K562 (cell line): ENCODE measurements at regions not wholly inside any gene's neighbourhood (a gene's known extent, or its start where the extent isn't known, plus 50 kb on each side); places are given as distances from the start of the nearest gene placed in this dataset.

Source experiments
- ATAC-seq: fragments of 200-7000 bp; cut with Tn5 transposase; 3 replicates; pipeline ENCODE4 v1.9.1; 2020; ENCODE audit warnings: moderate library complexity
- BruUV-seq: library from RNA; stranded (reverse); fragments of 400-500 nt; replicated peaks from 2 replicates; lab custom pipeline; 2021; lab: Mats Ljungman, UMichigan
- CTCF ChIA-PET: fragments of 300-600 bp; formaldehyde crosslinking; extraction: SDS; loops from one replicate; lab custom pipeline; 2021; ENCODE audit warnings: low intra/inter-chr PET ratio; lab: Yijun Ruan, JAX
- POLR2A ChIA-PET: fragments of 300-600, 350-650 bp; sonication (Branson Sonifier 250); formaldehyde crosslinking; extraction: SDS; loops from one replicate; lab custom pipeline; 2021; ENCODE audit warnings: antibody characterized with exemption, inconsistent platforms; lab: Yijun Ruan, JAX
- DNase-seq, 4 experiments: peaks; one replicate each; pipeline versions ENCODE4 v3.0.0 to v3.0.0-alpha.2; 2011 to 2018; ENCODE audit warnings: low spot score in 3 of 4, mixed read lengths in 3 of 4; ENCODE audit errors: extremely low read depth in 1 of 4
- FAIRE-seq: peaks from 2 replicates; lab custom pipeline; 2011; peaks lifted over from hg19 to GRCh38; lab: Jason Lieb, UNC
- H2AFZ ChIP-seq: 2 replicates; pipeline ENCODE4 v1.6.0; 2011; ENCODE audit warnings: low read depth, low read length, control low read depth, inconsistent platforms
- H3K27ac ChIP-seq: fragments of 200-600 bp; 3 replicates; pipeline ENCODE4 v1.8.0; 2011; ENCODE audit warnings: low read depth, mild to moderate bottlenecking, control low read depth, inconsistent platforms, low read length, moderate library complexity, mixed read lengths; ENCODE audit errors: extremely low read depth
- H3K27me3 ChIP-seq, 2 experiments: fragments of 300-600 bp in 1 of 2; 2 replicates in 1 of 2; 3 replicates in 1 of 2; pipeline versions ENCODE4 v1.6.0 to v1.8.0; 2011; ENCODE audit warnings: inconsistent platforms in 2 of 2, low read length in 2 of 2, mild to moderate bottlenecking in 1 of 2, mixed read lengths in 1 of 2, moderate library complexity in 1 of 2; ENCODE audit not compliant: control insufficient read depth in 2 of 2, insufficient read depth in 2 of 2
- H3K36me3 ChIP-seq: fragments of 300-600 bp; 3 replicates; pipeline ENCODE4 v1.8.0; 2011; ENCODE audit warnings: mild to moderate bottlenecking, low read length, inconsistent platforms; ENCODE audit not compliant: control insufficient read depth, insufficient read depth
- H3K4me1 ChIP-seq, 2 experiments: fragments of 200-600 bp in 1 of 2; replicated peaks in 1 of 2; 2 replicates in 1 of 2; 3 replicates in 1 of 2; pipeline versions ENCODE4 v1.5.1 to v1.8.0; 2011; ENCODE audit warnings: inconsistent platforms in 2 of 2, low read length in 2 of 2, mild to moderate bottlenecking in 1 of 2, mixed read lengths in 1 of 2, moderate library complexity in 1 of 2; ENCODE audit not compliant: control insufficient read depth in 2 of 2, insufficient read depth in 2 of 2
- H3K4me2 ChIP-seq: 2 replicates; pipeline ENCODE4 v1.6.1; 2011; ENCODE audit warnings: low read length, control low read depth, inconsistent platforms, mixed read lengths; ENCODE audit not compliant: insufficient read depth
- H3K4me3 ChIP-seq: fragments of 200-600 bp; sonication (generic), shearing (Covaris generic); 2 replicates; pipeline ENCODE4 v1.5.1; 2016; ENCODE audit warnings: control low read depth, inconsistent platforms
- H3K79me2 ChIP-seq: fragments of 200-600 bp; 3 replicates; pipeline ENCODE4 v1.8.0; 2011; ENCODE audit warnings: low read length, inconsistent platforms; ENCODE audit not compliant: control insufficient read depth, insufficient read depth
- H3K9ac ChIP-seq, 2 experiments: 2 replicates each; pipeline versions ENCODE4 v1.6.0 to v1.6.1; 2011; ENCODE audit warnings: low read depth in 2 of 2, low read length in 2 of 2, control low read depth in 1 of 2, inconsistent platforms in 1 of 2, mild to moderate bottlenecking in 1 of 2, mixed read lengths in 1 of 2; ENCODE audit not compliant: insufficient read depth in 1 of 2
- H3K9me1 ChIP-seq: one replicate; pipeline ENCODE4 v1.6.0; 2011; ENCODE audit warnings: inconsistent platforms, mild to moderate bottlenecking, low read length, moderate library complexity; ENCODE audit not compliant: control insufficient read depth, insufficient read depth
- H3K9me3 ChIP-seq: replicated peaks from 2 replicates; pipeline ENCODE4 v1.5.1; 2011; ENCODE audit warnings: low read depth, low read length, inconsistent platforms; ENCODE audit not compliant: control insufficient read depth, insufficient read depth
- H4K20me1 ChIP-seq: replicated peaks from 2 replicates; pipeline ENCODE4 v1.6.1; 2011; ENCODE audit warnings: low read length, inconsistent platforms, mixed read lengths; ENCODE audit not compliant: control insufficient read depth, insufficient read depth
- GABPB2 ChIP-seq: fragments of 250-450 bp; sonication (Bioruptor Pico); conservative IDR thresholded peaks from 2 replicates; pipeline ENCODE4 v1.5.1; 2021; ENCODE audit warnings: mild to moderate bottlenecking
- SOX6 ChIP-seq: fragments of 450-650 bp; IDR thresholded peaks from 2 replicates; pipeline ENCODE4 v1.6.1; 2014; ENCODE audit warnings: mild to moderate bottlenecking
- YY1 ChIP-seq, 3 experiments: IDR thresholded peaks; 2 replicates each; pipeline ENCODE4 v1.6.1; 2011; ENCODE audit warnings: low read length in 2 of 3, mild to moderate bottlenecking in 2 of 3, moderate library complexity in 2 of 3, borderline replicate concordance in 1 of 3, control low read depth in 1 of 3, low read depth in 1 of 3; ENCODE audit not compliant: insufficient read depth in 3 of 3, insufficient replicate concordance in 2 of 3, control insufficient read depth in 1 of 3, insufficient read length in 1 of 3; ENCODE audit errors: extremely low read depth in 1 of 3
- WGBS: fragments of 100-300 bp; shearing (Covaris generic); methylation state at CpG from one replicate; pipeline ENCODE4 v1.1.6; 2016; ENCODE audit warnings: low coverage, mixed read lengths; ENCODE audit not compliant: insufficient coverage; ENCODE audit errors: missing lambda C conversion rate; 5-methylcytosine and 5-hydroxymethylcytosine counted together
- in situ Hi-C: fragments of 300-500 bp; cut with MboI; formaldehyde crosslinking; loops from 4 replicates; pipeline ENCODE4 v1.15.0; 2018; ENCODE audit warnings: inconsistent platforms, mixed read lengths
- intact Hi-C: fragments of 100-400 bp; cut with micrococcal nuclease; formaldehyde crosslinking; loops from 2 replicates; pipeline ENCODE4 v1.14.2; 2022
- TF ChIP-seq, protein P1 (sequence below): fragments of 250-450 bp; sonication (Bioruptor Pico); IDR thresholded peaks from 2 replicates; pipeline ENCODE4 v1.5.0; 2021; ENCODE audit warnings: mild to moderate bottlenecking, moderate library complexity

DNA sequence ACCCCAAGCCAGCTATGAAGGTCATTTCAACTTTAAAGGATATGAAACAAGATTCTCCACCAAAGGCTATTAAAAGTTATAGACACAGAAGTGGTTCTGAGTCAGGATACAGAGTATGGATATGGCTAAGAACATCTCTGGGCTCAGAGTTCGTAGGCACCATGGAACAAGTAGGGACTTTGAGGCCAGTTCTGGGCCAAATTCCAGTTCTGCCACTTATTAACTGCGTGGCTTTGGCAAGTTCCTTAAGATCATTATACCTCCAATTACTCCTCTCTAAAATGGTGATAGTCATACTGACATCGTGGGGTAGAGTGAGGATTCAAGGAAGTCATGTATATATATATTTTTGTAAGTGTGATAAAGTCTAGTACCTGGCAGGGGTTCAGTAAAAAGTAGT lies 105.8 kb upstream of the NFE2L3 start (continued):
- no peak for TF ChIP-seq GABPB2
- TF ChIP-seq, protein P1, sequence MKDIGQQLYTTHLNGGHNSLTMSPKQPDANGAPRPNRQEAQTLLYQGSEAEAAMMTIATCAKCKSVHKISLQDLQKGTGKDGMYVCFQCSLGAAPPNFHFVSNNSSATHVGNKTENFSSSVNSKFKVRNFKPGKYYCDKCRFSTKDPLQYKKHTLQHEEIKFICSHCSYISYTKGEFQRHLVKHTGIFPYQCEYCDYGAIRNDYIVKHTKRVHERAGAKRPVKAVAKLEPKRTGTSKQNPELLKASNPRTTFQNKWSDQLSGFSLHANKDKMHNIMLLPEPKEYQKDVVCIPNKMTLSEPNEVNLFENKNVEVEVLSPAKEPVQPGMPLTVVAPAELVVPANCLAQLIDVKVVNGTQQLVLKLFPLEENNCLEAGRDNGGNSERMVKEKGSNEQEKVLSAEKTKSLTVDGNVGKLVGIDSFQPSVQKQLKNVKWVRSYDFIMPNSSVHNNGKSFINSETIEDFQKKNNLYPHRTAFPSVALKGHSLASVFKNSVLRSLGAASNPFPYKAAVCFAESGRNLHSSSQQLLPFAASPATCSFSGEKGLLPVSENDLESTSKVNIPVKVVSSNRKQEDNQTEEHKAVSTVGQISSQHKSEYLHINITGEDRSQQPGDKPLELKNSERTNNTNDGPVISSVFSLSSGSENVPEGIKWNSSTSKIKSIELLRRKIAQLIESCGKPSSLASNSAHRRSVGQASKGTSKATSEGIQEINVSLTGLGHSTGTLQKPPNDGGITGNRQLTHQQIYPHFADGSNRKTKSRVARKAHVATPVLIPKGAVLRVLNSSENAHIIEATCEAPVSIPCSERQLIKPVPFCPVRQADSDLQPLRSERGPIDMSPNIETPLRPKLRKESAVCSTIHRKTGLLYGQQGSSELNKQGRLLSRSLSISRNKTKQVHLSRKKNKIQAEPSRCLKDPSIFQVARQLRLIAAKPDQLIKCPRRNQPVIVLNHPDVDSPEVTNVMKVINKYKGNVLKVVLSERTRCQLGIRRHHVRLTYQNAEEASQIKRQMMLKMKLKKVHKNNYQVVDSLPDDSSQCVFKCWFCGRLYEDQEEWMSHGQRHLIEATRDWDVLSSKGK (CRISPR knock-in tag): no peak
- TF ChIP-seq, all 486 proteins: peak for 0

DNA sequence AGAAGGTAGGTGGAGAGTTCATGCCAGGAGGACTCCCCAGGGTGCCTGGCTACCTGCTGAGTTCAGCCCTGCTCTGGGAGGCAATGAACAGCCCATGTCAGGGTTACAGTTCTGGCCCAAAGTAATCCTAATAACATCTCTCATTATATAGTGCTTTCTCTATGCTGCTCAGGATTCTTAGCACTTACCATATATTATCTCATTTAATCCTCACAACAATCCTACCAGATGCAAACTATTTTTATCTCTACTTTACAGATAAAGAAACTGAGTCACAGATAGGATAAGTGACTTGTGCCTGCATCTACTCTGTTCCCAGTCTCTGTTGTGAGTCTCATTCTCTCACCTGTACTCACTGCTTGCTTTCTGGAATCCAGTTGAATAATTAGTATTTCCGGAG lies 105.1 kb upstream of the NFE2L3 start:
- no peaks in the 10 kb centered on the region for H4K20me1 ChIP-seq
- no peaks in the 10 kb centered on the region for H3K79me2 ChIP-seq
- no peak for DNase-seq
- H3K9me3 ChIP-seq: no peaks in the 10 kb centered on the region
- no peak for FAIRE-seq
- WGBS: 0% methylated on average over 1 of the region's 1 CpG
- peaks cover 13% of the 10 kb centered on the region in 2 experiments; a peak in 4 of 5 replicates for H3K27me3 ChIP-seq
- ChIA-PET POLR2A (no interaction called here), CTCF (no interaction called here)
- H3K27ac ChIP-seq: no peak overlapping the region
- BruUV-seq: no TSS peak
- H2AFZ ChIP-seq: no peak overlapping the region
- no peak for ATAC-seq
- no peak overlapping the region for H3K4me3 ChIP-seq
- no peak for TF ChIP-seq SOX6
- TF ChIP-seq YY1 (IDR thresholded peaks at IDR 0.05; ENCODE audit: borderline replicate concordance in 1 of 3, control insufficient read depth in 1 of 3, extremely low read depth in 1 of 3, insufficient read depth in 3 of 3, insufficient read length in 1 of 3, insufficient replicate concordance in 2 of 3, low read depth in 1 of 3, low read length in 2 of 3): no peak
- H3K4me1 ChIP-seq: no peaks in the 10 kb centered on the region
- in situ Hi-C loops: no loop called here
- intact Hi-C loops: no loop called here
- H3K4me2 ChIP-seq: no peak overlapping the region
- no peaks in the 10 kb centered on the region for H3K9me1 ChIP-seq
- H3K9ac ChIP-seq: no peak overlapping the region
- no peaks in the 10 kb centered on the region for H3K36me3 ChIP-seq
